ENCODE measurements at regions not wholly inside any gene's neighbourhood (a gene's known extent, or its start where the extent isn't known, plus 50 kb on each side); places are given as distances from the start of the nearest gene placed in this dataset.

DNA sequence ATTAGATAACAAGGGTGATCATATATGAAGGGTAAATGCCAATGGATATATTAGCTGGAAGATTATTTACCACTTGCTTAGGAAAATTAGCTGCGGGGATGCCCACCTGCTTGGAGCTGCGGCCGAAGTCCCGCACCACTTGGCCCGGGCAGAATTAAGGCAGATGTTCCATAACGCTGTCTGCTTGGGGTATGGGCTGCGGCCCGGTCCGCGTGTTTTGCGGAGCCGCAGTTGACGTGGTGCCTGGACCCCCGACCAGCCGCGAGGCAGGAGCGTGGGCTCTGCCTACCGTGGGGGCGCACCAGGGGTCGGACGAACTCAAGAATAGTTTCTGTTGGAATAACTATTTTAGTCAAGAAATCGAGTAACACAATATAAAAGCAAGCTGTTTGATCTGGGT is 235.2 kb downstream of the CPXCR1 start:
- no peaks in the 10 kb centered on the region for H3K36me3 Mint-ChIP-seq
- DNase-seq (ENCODE audit: extremely low spot score, unreplicated experiment), result no peak
- no peaks in the 10 kb centered on the region for H3K4me1 Mint-ChIP-seq (ENCODE audit: unreplicated experiment)
- no peaks in the 10 kb centered on the region for H3K27me3 Mint-ChIP-seq
- no peak overlapping the region for H3K27ac Mint-ChIP-seq
- TF ChIP-seq, protein P1, sequence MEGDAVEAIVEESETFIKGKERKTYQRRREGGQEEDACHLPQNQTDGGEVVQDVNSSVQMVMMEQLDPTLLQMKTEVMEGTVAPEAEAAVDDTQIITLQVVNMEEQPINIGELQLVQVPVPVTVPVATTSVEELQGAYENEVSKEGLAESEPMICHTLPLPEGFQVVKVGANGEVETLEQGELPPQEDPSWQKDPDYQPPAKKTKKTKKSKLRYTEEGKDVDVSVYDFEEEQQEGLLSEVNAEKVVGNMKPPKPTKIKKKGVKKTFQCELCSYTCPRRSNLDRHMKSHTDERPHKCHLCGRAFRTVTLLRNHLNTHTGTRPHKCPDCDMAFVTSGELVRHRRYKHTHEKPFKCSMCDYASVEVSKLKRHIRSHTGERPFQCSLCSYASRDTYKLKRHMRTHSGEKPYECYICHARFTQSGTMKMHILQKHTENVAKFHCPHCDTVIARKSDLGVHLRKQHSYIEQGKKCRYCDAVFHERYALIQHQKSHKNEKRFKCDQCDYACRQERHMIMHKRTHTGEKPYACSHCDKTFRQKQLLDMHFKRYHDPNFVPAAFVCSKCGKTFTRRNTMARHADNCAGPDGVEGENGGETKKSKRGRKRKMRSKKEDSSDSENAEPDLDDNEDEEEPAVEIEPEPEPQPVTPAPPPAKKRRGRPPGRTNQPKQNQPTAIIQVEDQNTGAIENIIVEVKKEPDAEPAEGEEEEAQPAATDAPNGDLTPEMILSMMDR (conservative IDR thresholded peaks at IDR 0.05), result no peak
- no peak overlapping the region for H3K4me3 Mint-ChIP-seq
- no peaks in the 10 kb centered on the region for H3K9me3 Mint-ChIP-seq

DNA sequence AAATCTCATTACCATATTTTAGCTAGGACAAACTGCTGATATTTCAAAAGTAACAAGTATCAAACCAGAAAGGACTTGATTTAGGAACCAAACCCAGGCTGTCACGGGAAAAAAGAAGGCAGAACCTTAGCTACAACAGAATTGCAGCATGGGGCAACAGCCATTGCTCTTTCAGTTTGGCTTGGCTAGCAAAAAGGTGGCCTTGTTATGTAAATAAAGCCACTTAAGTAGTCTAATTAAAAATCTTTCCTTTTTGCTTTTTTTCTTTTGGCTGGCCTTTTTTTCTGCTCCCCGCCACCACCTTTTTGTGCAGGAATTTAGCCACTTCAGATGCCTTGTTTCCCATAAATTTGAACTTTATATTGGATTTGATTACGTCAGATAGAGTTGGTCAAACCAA is 235.9 kb downstream of the CPXCR1 start:
- H3K27me3 Mint-ChIP-seq, result no peaks in the 10 kb centered on the region
- H3K27ac Mint-ChIP-seq, result no peak overlapping the region
- DNase-seq (ENCODE audit: extremely low spot score, unreplicated experiment), result no peak
- no peaks in the 10 kb centered on the region for H3K4me1 Mint-ChIP-seq (ENCODE audit: unreplicated experiment)
- no peak overlapping the region for H3K4me3 Mint-ChIP-seq
- TF ChIP-seq, protein P1 (conservative IDR thresholded peaks at IDR 0.05), result no peak
- no peaks in the 10 kb centered on the region for H3K36me3 Mint-ChIP-seq
- H3K9me3 Mint-ChIP-seq, result no peaks in the 10 kb centered on the region

DNA sequence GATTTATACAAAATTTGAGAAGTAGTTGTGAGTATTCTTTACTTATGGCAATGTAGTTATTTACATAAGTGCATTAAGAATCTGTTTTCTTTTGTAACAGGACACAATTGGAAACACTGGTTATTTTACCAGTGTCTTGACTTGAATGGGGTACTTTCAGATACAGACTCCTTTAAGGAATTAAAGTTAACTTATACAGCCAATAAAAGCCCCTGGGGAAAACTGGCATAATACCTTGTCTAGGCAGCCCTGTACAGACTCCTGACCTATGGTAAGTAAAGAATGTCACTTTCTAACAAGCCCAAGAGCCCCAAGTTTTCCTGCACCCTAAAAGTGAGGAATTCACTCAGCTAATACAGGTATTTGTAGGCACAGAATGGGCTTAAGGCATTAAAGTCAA is 241.8 kb downstream of the CPXCR1 start:
- H3K9me3 Mint-ChIP-seq, result no peaks in the 10 kb centered on the region

DNA sequence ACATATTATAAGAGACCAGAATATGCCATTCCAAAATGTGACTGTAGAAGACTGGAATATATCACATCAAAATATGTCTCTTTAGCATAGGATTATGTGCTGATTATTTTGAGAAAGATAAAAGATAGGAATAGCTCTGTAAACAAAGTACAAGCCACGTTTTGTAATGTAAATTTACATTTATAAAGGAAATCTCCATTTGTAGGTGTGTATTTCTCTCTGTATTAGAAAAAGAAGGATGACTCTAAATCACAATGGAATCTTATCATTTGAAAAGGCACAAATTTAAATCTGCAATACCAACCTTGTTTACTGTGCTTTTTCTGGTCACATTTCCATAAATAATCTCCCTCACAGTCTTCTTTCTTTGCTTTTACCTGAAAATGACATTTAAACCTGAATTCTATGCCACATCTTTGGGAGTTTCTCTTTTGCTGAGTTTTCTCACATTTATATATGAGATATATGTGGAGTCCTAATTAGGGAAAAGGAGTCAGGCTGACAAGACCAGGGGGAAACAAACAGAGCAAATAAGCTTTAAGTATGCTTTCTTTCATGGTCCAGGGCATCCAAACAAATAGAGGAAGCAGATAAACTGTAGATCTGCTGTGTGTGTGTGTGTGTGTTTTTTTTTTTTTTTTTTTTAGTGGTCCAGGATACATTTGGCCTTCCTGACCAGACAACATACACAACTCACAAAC is 244.0 kb downstream of the CPXCR1 start:
- peaks cover 7% of the 10 kb centered on the region for H3K4me1 Mint-ChIP-seq (ENCODE audit: unreplicated experiment)
- H3K36me3 Mint-ChIP-seq, result no peaks in the 10 kb centered on the region
- DNase-seq (ENCODE audit: extremely low spot score, unreplicated experiment), result no peak
- no peak overlapping the region for H3K4me3 Mint-ChIP-seq
- no peaks in the 10 kb centered on the region for H3K27me3 Mint-ChIP-seq
- no peaks in the 10 kb centered on the region for H3K9me3 Mint-ChIP-seq
- TF ChIP-seq, protein P1 (conservative IDR thresholded peaks at IDR 0.05), result no peak
- no peak overlapping the region for H3K27ac Mint-ChIP-seq

More for the DNA sequence above, 241.8 kb downstream of the CPXCR1 start:
- Mint-ChIP-seq H3K27me3 (no peaks in the 10 kb centered on the region), H3K4me1 (ENCODE audit: unreplicated experiment) (peaks cover 7% of the 10 kb centered on the region), H3K27ac (no peak overlapping the region), H3K36me3 (no peaks in the 10 kb centered on the region), H3K4me3 (no peak overlapping the region)
- no peak for DNase-seq (ENCODE audit: extremely low spot score, unreplicated experiment)
- TF ChIP-seq, protein P1 (conservative IDR thresholded peaks at IDR 0.05), result no peak

DNA sequence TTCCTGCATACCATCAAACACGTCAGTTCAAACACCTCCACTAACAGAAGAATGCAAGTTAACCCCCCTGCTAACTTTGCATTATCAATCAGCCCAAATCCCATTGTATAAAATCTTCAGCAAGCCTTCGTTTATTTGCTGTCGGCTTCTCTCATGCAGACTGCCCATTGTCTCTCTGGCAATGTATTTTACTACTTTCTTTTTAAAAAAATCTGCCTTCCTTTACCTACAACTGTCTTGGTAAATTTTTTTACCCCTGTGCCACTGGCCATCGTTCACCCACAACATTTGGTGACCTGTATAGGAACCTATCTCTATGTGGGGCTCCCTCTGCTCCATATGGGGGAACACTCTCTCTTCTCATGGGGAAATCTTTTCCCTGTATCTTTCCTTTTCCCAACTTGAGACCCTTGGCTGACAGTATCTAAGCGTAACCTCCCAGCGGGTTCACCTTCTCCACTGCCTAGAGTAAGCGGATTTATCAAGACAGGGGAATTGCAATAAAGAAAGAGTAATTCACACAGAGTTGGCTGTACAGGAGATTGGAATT is 244.6 kb downstream of the CPXCR1 start:
- Mint-ChIP-seq H3K4me1 (ENCODE audit: unreplicated experiment) (peaks cover 7% of the 10 kb centered on the region), H3K4me3 (peak overlapping the region; percentile 42), H3K9me3 (no peaks in the 10 kb centered on the region), H3K27me3 (no peaks in the 10 kb centered on the region), H3K36me3 (no peaks in the 10 kb centered on the region), H3K27ac (peak overlapping the region; percentile 3)
- TF ChIP-seq, protein P1 (conservative IDR thresholded peaks at IDR 0.05), result no peak
- DNase-seq (ENCODE audit: extremely low spot score, unreplicated experiment), result no peak

All from type B pancreatic cell (in vitro differentiated cells).